ENCODE measurements at regions not wholly inside any gene's neighbourhood (a gene's known extent, or its start where the extent isn't known, plus 50 kb on each side); places are given as distances from the start of the nearest gene placed in this dataset.

DNA sequence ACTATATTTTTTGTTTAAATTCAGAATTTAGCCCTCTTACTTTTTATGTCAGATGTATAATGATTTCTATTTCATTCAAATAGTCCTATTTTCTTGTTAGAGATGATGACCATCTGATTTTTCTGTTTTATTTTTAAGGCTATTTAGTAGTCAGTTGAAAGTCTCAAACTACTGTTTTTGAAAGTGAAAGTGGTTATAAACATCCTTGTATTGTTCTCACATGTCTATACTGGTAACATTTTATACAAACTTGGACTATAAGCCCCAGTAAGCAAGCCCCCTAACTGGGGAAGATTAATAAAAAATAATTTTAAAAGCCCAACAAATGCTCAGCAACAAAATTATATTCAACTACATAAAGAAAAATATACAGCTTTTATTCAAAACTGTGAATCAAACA, 271.3 kb upstream of the RGS18 start:
- Histone ChIP-seq H3K9me3 (ENCODE audit: control insufficient read depth, insufficient read depth, low read length) (no peaks in the 10 kb centered on the region), H3K4me1 (ENCODE audit: control insufficient read depth, insufficient read depth, low read length) (no peaks in the 10 kb centered on the region), H3K36me3 (ENCODE audit: control insufficient read depth, insufficient read depth, low read length) (no peaks in the 10 kb centered on the region), H3K27ac (ENCODE audit: low read length) (no peak overlapping the region), H3K4me3 (ENCODE audit: low read length) (no peak overlapping the region), H3K27me3 (ENCODE audit: control insufficient read depth, insufficient read depth, low read length) (no peaks in the 10 kb centered on the region)
- Mint-ChIP-seq H3K27ac (no peak overlapping the region), H3K9me3 (peaks cover 3 to 10% of the 10 kb centered on the region in 2 donors), H3K36me3 (peaks cover under 1% of the 10 kb centered on the region), H3K4me3 (no peak overlapping the region), H3K27me3 (ENCODE audit: low read depth in 2 of 2) (no peaks in the 10 kb centered on the region), H3K4me1 (no peaks in the 10 kb centered on the region)
- no peak for DNase-seq
- TF ChIP-seq, protein P1, sequence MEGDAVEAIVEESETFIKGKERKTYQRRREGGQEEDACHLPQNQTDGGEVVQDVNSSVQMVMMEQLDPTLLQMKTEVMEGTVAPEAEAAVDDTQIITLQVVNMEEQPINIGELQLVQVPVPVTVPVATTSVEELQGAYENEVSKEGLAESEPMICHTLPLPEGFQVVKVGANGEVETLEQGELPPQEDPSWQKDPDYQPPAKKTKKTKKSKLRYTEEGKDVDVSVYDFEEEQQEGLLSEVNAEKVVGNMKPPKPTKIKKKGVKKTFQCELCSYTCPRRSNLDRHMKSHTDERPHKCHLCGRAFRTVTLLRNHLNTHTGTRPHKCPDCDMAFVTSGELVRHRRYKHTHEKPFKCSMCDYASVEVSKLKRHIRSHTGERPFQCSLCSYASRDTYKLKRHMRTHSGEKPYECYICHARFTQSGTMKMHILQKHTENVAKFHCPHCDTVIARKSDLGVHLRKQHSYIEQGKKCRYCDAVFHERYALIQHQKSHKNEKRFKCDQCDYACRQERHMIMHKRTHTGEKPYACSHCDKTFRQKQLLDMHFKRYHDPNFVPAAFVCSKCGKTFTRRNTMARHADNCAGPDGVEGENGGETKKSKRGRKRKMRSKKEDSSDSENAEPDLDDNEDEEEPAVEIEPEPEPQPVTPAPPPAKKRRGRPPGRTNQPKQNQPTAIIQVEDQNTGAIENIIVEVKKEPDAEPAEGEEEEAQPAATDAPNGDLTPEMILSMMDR (IDR thresholded peaks at IDR 0.05): no peak
- intact Hi-C loops (cut with micrococcal nuclease): no loop called here
- no peak for ATAC-seq

DNA sequence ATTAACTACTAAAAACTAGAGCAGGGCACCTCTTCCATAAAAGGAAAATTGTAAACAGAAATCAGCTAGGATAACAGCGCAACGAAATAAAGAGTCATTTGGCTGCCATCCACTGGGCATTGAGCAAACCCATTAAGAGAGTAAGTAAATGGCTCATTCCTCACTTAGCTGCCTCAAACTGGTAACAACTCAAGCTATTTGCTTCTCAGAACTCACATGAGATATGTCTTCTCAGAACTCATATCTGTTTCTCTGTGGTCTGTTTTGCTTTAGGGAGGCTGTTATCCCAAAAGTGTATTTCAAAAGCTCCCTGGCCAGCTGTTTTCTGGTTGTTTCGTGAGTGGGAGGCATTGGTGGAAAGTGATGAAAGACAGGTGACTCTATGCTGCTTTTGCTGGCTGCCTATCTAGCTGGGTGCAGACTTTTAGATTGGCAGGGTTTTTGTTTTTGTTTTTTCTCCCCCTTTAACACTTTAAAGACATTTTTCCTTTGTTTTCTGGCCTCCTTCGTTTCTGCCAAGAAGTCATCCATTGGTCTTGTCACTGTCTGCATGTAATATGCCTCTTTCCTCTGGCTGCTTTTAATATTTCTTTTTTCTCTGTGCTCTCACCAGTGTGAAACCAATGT, 269.2 kb upstream of the RGS18 start:
- TF ChIP-seq, protein P1 (IDR thresholded peaks at IDR 0.05): no peak
- intact Hi-C loops (cut with micrococcal nuclease): no loop called here
- Histone ChIP-seq H3K36me3 (ENCODE audit: control insufficient read depth, insufficient read depth, low read length) (no peaks in the 10 kb centered on the region), H3K9me3 (ENCODE audit: control insufficient read depth, insufficient read depth, low read length) (no peaks in the 10 kb centered on the region), H3K27ac (ENCODE audit: low read length) (no peak overlapping the region), H3K4me3 (ENCODE audit: low read length) (no peak overlapping the region), H3K27me3 (ENCODE audit: control insufficient read depth, insufficient read depth, low read length) (no peaks in the 10 kb centered on the region), H3K4me1 (ENCODE audit: control insufficient read depth, insufficient read depth, low read length) (no peaks in the 10 kb centered on the region)
- H3K27ac Mint-ChIP-seq: no peak overlapping the region
- H3K9me3 Mint-ChIP-seq: peaks cover 8 to 11% of the 10 kb centered on the region in 2 donors
- DNase-seq (no peak), ATAC-seq (no peak)
- no peak overlapping the region for H3K4me3 Mint-ChIP-seq
- peaks cover 12% of the 10 kb centered on the region for H3K36me3 Mint-ChIP-seq
- WGBS (ENCODE audit: insufficient coverage): 84% methylated on average over 4 of the region's 4 CpGs
- H3K27me3 Mint-ChIP-seq (ENCODE audit: low read depth in 2 of 2): no peaks in the 10 kb centered on the region
- H3K4me1 Mint-ChIP-seq: no peaks in the 10 kb centered on the region

DNA sequence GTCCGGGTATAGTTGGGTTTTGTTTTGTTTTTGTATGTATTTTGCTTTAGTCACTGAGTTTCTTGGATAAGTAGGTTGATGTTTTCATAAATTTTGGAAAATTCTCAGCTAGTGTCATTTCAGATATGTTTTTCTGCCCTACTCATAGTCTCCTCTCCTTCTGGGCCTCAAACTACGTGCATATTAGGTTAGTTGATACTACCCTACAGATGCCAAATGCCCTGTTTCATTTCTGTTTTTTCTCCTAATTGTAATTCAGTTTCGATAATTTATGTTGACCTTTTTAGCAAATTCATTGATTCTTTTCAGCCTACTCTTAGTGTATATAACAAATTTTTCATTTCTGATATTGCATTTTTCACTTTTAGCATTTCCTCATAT, 268.6 kb upstream of the RGS18 start:
- no peak for ATAC-seq
- no peak overlapping the region for H3K4me3 Mint-ChIP-seq

More for the DNA sequence above, 268.6 kb upstream of the RGS18 start:
- TF ChIP-seq, protein P1 (IDR thresholded peaks at IDR 0.05): no peak
- H3K9me3 Mint-ChIP-seq: peaks cover 8 to 11% of the 10 kb centered on the region in 2 donors
- Histone ChIP-seq H3K9me3 (ENCODE audit: control insufficient read depth, insufficient read depth, low read length) (no peaks in the 10 kb centered on the region), H3K4me1 (ENCODE audit: control insufficient read depth, insufficient read depth, low read length) (no peaks in the 10 kb centered on the region), H3K27ac (ENCODE audit: low read length) (no peak overlapping the region), H3K36me3 (ENCODE audit: control insufficient read depth, insufficient read depth, low read length) (no peaks in the 10 kb centered on the region), H3K27me3 (ENCODE audit: control insufficient read depth, insufficient read depth, low read length) (no peaks in the 10 kb centered on the region), H3K4me3 (ENCODE audit: low read length) (no peak overlapping the region)
- 96% methylated on average over 2 of the region's 3 CpGs for WGBS (ENCODE audit: insufficient coverage)
- H3K4me1 Mint-ChIP-seq: no peaks in the 10 kb centered on the region
- H3K27ac Mint-ChIP-seq: no peak overlapping the region
- DNase-seq: no peak
- peaks cover 12% of the 10 kb centered on the region for H3K36me3 Mint-ChIP-seq
- H3K27me3 Mint-ChIP-seq (ENCODE audit: low read depth in 2 of 2): no peaks in the 10 kb centered on the region
- intact Hi-C loops (cut with micrococcal nuclease): no loop called here

All from natural killer cell (primary cell).